Loucy (cell line): ENCODE measurements at regions not wholly inside any gene's neighbourhood (a gene's known extent, or its start where the extent isn't known, plus 50 kb on each side); places are given as distances from the start of the nearest gene placed in this dataset.

Experiments
- EZH2phosphoT487 ChIP-seq: fragments of 200-600 bp; IDR thresholded peaks from 2 replicates; pipeline ENCODE4 v1.6.1; 2018; ENCODE audit warnings: antibody characterized with exemption, mild to moderate bottlenecking, moderate library complexity, borderline replicate concordance
- TF ChIP-seq, protein P1 (sequence below): fragments of 200-600 bp; sonication (generic); conservative IDR thresholded peaks from 2 replicates; pipeline ENCODE4 v1.5.1; 2014; ENCODE audit warnings: mild to moderate bottlenecking, antibody characterized with exemption, low read length

DNA sequence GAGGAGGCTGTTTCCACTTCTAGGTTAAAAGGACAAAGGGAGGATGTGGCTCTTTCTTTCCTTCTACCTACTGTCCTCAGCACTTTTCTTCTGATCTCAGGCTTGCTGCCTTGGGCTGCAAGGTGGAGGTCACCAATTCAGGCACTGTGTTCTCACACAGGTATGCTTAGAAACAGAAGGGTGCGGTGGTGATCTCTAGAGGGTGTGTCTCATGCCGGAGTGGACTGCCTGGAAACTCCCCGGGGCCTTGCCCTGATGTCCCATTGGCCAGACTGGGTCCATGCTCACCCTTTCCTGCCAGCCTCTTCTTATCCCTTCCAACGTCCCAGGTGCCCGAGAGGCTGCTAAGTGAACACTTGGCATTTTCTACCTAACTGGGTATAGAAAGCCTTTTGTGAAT, 1197.6 kb downstream of the AACS start:
- TF ChIP-seq, protein P1, sequence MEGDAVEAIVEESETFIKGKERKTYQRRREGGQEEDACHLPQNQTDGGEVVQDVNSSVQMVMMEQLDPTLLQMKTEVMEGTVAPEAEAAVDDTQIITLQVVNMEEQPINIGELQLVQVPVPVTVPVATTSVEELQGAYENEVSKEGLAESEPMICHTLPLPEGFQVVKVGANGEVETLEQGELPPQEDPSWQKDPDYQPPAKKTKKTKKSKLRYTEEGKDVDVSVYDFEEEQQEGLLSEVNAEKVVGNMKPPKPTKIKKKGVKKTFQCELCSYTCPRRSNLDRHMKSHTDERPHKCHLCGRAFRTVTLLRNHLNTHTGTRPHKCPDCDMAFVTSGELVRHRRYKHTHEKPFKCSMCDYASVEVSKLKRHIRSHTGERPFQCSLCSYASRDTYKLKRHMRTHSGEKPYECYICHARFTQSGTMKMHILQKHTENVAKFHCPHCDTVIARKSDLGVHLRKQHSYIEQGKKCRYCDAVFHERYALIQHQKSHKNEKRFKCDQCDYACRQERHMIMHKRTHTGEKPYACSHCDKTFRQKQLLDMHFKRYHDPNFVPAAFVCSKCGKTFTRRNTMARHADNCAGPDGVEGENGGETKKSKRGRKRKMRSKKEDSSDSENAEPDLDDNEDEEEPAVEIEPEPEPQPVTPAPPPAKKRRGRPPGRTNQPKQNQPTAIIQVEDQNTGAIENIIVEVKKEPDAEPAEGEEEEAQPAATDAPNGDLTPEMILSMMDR: no peak
- no peak for TF ChIP-seq EZH2phosphoT487
